ENCODE measurements at regions not wholly inside any gene's neighbourhood (a gene's known extent, or its start where the extent isn't known, plus 50 kb on each side); places are given as distances from the start of the nearest gene placed in this dataset.

DNA sequence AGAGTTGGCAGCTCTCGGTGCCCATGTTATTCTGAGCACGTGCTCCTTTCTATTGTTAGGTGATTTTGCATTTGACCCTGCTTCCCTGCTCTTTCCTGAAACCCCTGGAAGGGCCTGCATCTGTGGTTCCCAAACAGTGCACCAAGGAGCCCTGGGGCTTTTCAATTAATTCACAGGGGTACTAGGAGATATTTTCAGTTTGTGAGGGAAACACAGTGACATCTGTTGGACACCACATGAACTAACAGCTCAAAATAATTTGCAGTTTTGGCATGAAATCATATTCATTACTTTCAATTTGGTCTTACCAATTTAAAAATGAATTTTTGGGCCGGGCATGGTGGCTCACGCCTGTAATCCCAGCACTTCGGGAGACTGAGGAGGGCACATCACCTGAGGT is 156.6 kb downstream of the GATB start:
- TF ChIP-seq, protein P1, sequence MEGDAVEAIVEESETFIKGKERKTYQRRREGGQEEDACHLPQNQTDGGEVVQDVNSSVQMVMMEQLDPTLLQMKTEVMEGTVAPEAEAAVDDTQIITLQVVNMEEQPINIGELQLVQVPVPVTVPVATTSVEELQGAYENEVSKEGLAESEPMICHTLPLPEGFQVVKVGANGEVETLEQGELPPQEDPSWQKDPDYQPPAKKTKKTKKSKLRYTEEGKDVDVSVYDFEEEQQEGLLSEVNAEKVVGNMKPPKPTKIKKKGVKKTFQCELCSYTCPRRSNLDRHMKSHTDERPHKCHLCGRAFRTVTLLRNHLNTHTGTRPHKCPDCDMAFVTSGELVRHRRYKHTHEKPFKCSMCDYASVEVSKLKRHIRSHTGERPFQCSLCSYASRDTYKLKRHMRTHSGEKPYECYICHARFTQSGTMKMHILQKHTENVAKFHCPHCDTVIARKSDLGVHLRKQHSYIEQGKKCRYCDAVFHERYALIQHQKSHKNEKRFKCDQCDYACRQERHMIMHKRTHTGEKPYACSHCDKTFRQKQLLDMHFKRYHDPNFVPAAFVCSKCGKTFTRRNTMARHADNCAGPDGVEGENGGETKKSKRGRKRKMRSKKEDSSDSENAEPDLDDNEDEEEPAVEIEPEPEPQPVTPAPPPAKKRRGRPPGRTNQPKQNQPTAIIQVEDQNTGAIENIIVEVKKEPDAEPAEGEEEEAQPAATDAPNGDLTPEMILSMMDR (IDR thresholded peaks at IDR 0.05; ENCODE audit: low read depth, low read length) = peak; percentile 83
- no peak for TF ChIP-seq EZH2phosphoT487 (IDR thresholded peaks at IDR 0.05; ENCODE audit: low read depth)
